NCI-H1092 treated with DMSO at 0.1 percent for 48 hours (cell line): ENCODE measurements at regions not wholly inside any gene's neighbourhood (a gene's known extent, or its start where the extent isn't known, plus 50 kb on each side); places are given as distances from the start of the nearest gene placed in this dataset.
"Not testable (repeated sequence)": the region's sequence is repeated elsewhere in the genome, so short reads cannot be mapped to it uniquely, and the experiment has no call there.

Source experiments
- DNase-seq: peaks from one replicate; lab custom pipeline; 2025; lab: John Stamatoyannopoulos, UW

DNA sequence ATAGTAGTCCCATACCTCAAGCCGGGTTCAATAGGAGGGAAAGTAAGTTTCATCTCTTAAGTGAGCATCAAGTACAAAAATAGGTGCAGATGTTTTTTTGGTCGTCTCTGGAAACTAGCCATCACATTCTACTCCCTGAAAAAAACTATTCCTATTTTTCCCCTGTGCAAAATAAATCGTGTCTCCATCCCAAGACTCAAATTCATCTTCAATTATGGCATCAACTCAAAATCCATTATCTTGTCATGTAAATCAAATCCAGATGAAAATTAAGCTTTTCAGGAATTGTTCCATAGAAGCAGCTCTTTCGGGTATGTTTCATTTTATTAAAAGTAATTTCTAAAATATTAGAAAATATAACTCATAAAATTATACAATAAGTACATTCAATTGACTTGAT lies 1368.4 kb downstream of the GRIK2 start:
- DNase-seq, result no peak

DNA sequence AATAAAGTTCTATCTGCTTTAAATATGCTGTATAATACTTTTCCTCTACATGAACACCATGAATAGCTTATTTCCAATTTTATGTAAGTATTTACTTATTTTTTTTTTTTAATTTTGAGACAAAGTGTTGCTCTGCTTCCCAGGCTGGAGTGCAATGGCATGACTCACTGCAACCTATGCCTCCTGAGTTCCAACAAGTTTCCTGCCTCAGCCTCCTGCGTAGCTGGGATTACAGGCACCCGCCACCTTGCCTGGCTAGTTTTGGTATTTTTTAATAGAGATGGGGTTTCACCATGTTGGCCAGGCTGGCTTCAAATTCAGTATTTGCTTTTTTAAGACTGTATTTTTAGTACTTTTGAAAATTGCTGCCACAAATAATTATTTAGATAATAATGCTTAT lies 1365.9 kb downstream of the GRIK2 start:
- no peak for DNase-seq

DNA sequence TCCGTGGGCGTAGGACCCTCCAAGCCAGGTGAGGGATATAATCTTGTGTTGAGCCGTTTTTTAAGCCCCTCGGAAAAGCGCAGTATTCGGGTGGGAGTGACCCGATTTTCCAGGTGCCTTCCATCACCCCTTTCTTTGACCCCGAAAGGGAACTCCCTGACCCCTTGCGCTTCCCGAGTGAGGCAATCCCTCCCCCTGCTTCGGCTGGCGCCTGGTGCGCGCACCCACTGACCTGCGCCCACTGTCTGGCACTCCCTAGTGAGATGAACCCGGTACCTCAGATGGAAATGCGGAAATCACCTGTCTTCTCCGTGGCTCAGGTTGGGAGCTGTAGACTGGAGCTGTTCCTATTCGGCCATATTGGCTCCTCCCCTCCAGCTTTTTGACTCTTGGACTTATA lies 1365.0 kb downstream of the GRIK2 start:
- DNase-seq, result not testable (repeated sequence)

DNA sequence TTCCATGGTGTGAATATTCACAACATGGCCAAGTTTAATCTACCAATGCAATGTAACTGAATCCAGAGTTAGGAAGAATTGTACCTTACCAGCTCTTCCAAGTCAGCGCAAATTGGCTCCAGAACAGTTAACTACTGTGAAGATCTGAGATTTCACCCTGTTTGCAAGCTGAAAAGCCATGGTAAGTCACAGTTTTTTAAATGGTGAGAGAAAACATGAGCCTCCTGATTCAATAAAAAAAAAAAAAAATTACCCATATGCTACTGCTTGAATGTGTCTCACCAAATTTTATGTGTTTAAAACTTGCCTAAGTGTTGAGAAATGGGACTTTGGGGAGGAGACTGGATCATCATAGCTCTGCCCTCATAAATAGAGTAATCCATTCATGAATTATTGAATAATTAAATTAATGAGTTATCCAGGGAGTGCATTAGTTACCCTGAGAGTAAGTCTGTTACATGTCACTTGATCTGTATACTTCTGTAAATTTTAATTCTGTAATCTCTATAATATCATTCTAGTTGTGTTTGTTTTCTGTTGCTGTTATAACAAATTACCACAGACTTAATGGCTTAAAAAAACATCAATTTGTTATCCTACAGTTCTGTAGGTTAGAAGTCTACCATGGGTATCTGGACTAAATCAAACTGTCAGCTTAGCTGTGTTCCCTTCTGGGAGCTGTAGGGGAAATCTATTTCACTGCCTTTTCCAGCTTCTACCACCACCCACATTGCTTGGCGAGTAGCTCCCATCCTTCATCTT lies 1355.9 kb downstream of the GRIK2 start:
- DNase-seq, result no peak

DNA sequence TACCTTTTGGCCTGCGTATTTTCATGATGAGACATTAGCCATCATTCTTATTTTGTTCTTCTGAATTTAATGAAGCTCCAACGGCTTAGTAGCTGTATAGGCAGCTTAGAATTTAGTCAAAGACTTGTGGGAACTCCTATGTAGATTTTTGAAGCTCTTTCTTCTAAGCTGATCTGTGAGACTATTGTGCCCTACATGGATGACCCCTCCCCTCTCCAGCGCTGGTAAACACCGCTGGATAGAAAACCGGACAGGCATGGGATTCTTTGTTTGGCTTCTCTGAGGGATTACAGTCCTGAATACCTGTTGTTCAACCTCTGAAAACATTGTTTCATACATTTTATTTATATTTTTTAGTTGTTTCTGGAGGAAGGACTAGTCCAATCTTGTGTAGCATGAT lies 1353.4 kb downstream of the GRIK2 start:
- DNase-seq, result no peak

DNA sequence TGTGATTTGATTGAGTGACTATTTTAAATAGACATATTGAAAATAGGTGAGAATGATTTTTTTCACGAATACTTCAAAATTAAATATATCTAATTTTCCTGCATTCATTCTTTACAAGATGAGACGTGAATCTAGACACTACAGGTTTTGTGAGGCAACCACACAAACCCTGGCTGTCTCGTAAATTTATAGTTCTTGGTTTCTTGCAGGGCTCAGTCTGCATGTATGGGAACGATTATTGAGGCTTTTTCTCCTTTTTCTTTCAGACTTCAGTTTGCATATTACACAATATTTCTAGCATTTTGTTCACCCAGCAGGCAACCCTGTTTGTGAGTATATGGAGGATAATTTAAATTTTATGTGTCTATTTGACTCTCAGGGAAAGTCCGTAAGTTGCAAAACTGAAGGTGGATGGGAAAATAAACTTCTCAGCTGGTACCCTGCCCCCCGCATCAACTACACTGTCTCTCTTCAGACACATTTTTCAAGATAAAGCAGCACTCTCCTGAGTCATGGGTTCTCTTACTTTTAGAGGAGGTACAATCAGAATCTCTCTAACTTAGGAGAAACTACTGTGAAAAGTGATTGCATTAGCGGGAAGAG lies 1349.3 kb downstream of the GRIK2 start:
- DNase-seq, result no peak

DNA sequence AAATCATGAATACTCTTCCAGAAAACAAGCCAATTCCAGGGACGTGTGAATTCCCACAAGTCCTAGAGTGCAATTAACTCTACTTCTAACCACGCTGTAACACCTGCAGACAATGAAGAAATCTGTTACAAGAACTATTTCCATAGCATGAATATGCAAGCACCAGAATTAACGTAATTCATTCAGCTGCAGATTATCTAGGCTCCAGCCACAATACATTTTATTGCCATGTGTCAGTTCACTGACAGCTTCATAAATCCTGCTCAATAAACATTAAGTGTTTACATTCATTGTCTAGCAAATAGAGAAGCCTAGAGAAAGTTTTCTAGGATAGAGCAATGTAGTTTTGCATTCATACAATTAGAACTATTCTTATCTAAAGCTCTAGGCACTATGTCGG lies 1348.5 kb downstream of the GRIK2 start:
- no peak for DNase-seq

DNA sequence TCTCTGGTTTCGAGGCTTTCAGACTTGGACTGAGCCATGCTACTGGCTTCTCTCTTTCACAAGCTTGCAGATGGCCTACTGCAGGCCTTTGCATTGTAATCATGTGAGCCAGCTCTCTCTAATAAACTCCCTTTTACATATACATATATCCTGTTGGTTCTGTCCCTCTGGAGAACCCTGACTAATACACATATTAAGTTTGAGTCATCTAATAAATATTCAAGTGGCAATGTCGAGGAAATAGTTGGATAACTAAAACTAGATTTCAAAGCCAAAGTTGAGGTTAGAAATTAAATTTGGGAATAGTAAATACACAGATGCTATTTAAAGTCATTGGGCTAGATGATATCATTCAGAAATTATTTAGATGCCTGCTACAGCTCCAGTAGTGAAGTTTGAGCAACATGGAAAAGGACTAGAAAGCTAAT lies 1343.4 kb downstream of the GRIK2 start:
- DNase-seq, result no peak

DNA sequence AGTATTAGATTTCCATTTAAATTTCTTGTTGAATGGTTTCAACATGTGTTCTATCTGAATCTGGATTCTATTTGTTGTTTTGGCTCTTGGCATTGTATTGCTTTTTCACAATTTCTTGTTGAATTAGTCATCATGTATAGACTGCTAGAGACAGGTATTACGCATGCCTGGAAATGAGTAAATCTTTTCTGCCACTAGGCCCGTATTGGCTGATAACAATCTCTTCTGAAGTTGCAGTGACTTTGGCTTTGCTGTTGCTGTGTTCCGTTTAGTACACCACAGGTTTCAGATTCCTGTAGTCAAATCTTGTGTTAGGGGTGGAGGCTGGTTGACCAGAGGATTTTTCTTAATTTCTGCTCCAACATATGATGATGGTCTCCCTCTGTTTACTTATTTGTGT lies 1339.4 kb downstream of the GRIK2 start:
- DNase-seq, result no peak

DNA sequence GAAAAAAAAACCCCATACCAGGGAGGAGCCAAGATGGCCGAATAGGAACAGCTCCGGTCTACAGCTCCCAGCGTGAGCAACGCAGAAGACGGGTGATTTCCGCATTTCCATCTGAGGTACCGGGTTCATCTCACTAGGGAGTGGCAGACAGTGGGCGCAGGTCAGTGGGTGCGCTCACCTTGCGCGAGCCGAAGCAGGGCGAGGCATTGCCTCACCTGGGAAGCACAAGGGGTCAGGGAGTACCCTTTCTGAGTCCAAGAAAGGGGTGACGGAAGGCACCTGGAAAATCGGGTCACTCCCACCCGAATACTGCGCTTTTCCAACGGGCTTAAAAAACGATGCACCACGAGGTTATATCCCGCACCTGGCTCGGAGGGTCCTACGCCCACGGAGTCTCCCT lies 1328.6 kb downstream of the GRIK2 start:
- not testable (repeated sequence) for DNase-seq

DNA sequence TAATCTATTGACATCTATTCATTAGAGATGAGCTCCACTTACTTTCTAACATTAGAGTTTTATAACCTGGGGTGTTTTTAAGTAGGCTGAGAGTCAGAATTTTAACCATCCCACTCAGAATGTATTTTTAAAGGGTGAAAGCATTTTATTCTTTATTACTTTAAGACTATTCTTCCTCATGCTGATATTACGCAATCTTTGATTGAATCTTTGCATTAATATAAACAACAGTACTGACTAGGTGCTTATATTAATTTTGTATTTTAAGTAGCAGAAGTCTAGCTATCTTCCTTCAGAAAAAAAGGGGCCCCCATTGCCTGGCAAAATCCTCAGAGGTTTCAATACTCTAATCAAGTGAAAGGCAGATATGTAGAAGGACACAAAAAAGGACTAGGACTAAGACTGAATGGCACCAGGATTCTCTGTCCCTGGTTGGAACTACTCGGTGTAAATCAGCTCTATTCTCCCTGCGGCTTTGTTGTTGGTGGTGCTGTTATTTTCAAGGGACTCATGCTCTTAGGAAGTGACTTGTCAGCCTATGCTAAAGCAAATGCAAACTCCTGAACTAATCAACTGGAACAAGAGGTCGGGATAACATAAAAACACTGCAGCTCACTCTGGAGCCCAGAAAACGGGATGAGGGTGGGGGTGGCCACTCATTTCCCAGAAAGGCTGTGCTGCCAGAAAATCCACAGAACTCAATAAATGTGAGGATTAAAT lies 1324.4 kb downstream of the GRIK2 start:
- DNase-seq, result no peak

DNA sequence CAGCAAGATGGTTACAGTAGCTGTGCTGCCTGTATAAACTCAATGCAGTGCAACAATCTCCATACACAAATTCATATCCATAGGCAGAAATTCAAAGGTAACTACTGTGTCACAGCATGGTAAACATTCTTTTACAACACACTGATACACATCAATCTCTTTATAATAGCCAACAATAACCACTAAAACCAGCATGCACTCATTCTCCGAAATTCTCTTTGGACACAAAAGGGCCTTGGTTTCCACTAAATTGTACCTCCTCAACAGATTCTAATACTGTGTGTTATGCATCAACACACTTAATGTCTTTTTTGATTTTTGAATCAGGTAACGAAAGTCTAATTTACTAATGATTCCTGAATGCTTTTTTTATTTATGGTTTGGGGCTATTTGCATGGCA lies 1323.7 kb downstream of the GRIK2 start:
- DNase-seq, result no peak

DNA sequence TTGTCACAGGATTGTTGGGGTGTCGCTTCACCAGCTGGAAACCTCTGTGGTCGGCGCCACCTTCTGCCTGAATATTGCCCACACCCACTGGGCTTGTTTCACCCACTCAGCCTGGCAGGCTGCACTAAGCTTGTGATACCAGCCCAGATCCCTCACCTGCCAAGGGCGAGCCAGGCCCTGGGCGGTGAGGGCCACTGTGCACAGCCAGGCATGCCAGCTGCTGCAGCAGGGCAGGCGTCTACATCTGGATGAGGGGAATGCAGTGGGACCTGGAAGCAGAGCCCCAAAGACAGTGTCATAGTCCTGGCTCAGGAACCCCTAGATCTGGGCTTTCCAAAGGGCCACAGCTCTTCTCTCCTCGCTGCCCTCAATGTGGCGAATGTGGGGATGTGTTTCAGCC lies 1307.5 kb downstream of the GRIK2 start:
- no peak for DNase-seq

DNA sequence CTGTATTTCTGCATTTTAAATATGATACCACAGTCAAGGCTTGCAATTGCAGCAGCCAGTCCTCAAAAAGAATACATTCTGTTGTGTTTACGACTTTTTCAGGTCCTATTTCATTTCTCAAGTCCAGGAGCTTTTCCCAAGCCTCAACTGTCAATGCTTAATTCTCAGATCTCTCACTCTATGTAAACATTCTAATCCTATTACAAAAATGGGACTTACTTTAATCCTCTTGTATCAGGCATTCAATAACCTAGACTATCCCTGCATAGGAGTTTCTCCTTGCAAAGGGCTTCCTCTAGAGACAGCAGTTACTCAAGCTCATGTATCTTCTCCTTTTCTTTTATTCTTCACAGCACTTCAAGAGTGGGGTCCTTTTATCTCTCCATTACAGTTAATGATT lies 1293.0 kb downstream of the GRIK2 start:
- no peak for DNase-seq

DNA sequence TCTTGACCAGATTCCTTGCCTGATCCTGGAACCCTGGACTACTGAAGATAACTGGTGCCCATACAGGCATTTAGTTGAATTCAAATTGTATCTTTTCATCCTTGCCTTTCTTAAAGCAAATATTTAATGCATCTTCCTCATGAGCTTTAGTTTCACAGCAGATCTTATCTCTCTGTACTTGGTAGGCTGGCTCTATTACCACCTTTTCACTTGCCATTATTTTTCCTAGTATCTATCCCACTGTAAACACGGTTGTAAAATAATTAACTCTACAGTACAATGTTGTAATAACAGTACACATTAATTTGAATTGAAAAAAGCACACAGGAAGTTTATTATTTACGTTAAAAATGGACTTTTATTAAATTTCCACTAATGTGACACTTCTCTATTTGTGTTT lies 1286.9 kb downstream of the GRIK2 start:
- DNase-seq, result no peak

DNA sequence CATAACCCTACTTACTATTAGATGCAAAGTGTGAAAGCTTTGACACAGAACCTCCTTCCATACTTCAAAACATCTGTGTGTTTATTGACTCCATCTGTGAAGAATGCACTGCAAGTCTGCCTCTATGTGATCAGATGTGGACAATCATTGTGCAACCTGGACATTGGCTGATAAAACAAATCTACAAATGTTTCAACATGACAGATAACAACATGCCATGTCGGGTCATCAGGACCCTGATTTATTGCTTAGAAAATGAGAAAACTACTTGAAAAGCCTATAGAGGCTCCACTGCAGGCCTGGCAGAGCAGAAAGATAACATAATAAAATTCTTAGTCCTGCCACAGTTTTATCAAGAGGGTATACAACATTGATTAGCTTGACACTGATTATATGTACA lies 1286.4 kb downstream of the GRIK2 start:
- no peak for DNase-seq

DNA sequence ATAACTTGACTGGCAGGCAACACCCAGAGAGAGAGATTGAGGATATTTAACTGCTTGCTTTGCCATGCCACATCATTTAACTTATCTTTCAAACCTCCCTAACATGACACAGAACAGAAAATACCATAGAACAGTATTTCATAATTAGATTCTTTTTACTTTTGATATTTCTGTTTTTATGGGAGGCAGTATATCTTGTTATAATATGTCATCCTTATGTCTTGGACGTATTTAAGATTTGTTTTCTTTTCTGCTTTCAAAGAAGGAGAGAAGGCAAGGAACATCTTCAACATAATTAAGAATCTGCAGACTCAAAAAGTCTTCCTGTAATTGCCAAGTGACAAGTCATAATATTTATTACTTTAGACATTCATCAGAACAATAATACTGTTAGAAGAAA lies 1283.7 kb downstream of the GRIK2 start:
- no peak for DNase-seq

DNA sequence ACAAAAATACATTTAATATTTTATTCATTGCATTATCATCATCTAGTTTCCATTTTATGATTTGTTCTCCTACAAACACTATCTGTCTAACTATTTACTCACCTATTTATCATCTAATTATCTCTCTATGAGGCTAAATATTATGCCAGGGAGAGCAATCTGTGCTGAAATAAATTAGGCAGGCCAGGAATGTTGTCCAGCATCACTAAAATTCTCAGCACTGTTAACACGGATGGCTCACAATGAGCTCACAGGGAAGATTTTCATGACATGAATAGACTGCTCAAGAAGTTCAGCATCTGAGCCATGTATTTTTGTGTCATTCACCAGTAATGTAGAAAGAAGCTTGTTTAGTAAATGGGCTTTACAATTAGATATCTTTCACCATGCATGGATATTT lies 1277.2 kb downstream of the GRIK2 start:
- DNase-seq, result no peak

DNA sequence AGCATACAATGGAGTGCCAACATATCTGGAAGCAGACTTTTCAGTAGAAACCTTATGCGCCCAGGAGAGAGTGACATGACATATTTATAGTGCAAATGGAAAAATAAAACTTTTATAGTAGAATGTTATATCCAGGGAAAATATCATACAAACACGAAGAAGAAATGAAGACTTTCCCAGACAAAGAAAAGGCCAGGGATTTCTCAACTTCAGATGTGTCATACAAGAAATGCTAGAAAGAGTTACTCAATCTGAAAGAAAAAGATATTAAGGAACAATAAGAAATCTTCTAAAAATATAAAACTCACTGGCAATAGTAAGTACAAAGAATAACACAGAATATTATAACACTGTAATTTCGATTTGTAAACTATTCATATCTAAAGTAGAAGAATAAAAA lies 1269.3 kb downstream of the GRIK2 start:
- no peak for DNase-seq

DNA sequence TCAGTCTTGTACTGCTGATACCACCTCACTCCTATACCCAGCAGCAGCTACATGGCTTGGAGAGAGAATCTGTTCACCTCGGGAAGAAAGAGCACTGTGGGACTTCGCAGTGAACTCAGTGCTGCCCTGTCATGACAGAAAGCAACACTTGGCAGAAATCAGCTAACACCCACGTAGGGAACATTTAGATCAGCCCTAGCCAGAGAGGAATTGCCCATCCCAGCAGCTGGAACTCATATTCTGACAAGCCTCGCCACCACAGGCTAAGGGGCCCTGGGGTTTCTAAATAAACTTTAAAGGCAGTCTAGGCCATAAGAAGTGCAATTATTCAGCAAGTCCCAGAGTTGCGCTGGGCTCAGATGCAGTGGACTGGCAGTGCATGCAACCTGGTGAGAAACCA lies 1266.8 kb downstream of the GRIK2 start:
- DNase-seq, result no peak

DNA sequence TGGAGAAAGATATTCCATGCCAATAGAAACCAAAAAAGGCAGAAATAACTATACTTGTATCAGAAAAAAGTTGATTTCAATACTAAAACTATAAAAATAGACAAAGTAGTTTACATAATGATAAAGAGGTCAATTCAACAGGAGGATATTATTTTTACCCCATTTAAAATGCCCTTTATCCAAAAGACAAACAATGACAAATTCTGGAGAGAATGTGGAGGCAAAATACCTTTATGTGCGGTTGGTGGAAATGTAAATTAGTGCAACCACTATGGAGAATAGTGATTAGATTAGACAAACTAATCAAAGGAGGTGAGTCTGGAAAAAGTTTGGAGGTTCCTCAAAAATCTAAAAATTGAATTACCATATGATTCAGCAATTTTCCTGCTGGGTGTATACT lies 1262.3 kb downstream of the GRIK2 start:
- DNase-seq, result no peak

DNA sequence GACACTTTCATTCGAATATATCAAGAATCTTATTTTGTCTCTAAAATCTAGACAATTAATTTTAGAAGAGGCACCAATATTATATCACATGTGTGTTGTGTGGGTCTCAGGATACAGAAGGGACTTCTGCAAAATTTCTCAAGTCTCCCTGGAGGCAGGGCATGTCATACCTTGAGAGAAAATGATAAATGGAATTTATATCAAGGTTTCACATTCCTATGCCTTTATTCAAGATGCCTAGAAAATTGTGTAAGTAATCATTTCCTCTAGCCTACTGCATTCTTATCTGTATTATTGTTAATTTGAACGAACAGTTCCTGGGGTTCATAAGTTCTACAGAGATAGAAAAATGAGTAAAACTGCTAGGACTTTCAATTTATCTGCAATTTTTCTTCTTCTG lies 1247.9 kb downstream of the GRIK2 start:
- DNase-seq, result no peak

DNA sequence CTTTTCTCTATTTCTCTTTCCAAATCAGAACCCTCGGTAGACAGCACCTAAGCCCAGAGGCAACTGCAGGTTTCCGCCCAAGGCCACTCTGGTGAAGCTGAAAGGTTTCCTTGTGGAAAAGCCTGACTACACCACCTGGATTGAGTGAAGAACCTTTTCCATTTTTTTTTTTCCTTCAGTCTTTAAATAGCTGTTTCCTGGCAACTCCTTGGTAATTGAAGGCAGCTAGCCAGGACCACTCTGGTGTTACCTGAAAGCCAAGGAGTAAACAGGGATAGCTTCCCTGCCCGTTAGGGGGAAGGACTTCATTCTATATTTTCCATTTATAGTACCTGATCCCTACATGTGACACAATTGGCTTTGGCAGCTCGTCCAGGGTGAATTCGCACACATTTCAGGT lies 1238.4 kb downstream of the GRIK2 start:
- DNase-seq, result no peak
